K562 (cell line): ENCODE measurements at regions not wholly inside any gene's neighbourhood (a gene's known extent, or its start where the extent isn't known, plus 50 kb on each side); places are given as distances from the start of the nearest gene placed in this dataset.

ENCODE experiments used
- BRD4 ChIP-seq: fragments of 200-600 bp; sonication (generic); IDR thresholded peaks from 2 replicates; pipeline ENCODE4 v1.6.1; 2017; ENCODE audit warnings: inconsistent platforms
- CHD7 ChIP-seq: fragments of 200-600 bp; sonication (generic); IDR thresholded peaks from one replicate; pipeline ENCODE4 v1.6.1; 2012; ENCODE audit warnings: mild to moderate bottlenecking, low read depth, low read length, inconsistent platforms
- ETV6 ChIP-seq, 3 experiments: fragments of 150-350 bp in 1 of 3; sonication (generic) in 1 of 3; formaldehyde crosslinking in 1 of 3; IDR thresholded peaks; 2 replicates each; pipeline versions ENCODE4 v1.6.1 to v1.8.0; 2014 to 2022; ENCODE audit warnings: borderline replicate concordance in 2 of 3, low read depth in 2 of 3, antibody characterized with exemption in 1 of 3, low read length in 1 of 3, mild to moderate bottlenecking in 1 of 3, missing genetic modification reagents in 1 of 3
- MIER1 ChIP-seq: fragments of 450-650 bp; IDR thresholded peaks from 2 replicates; pipeline ENCODE4 v1.6.1; 2016; ENCODE audit warnings: antibody characterized with exemption, mild to moderate bottlenecking, low read depth
- PPARD ChIP-seq: fragments of 250-450 bp; sonication (Bioruptor Pico); IDR thresholded peaks from 2 replicates; pipeline ENCODE4 v1.8.0; 2022; ENCODE audit warnings: inconsistent platforms, mild to moderate bottlenecking, moderate library complexity
- TBP ChIP-seq: optimal IDR thresholded peaks from 2 replicates; pipeline ENCODE3; 2011; ENCODE audit warnings: low read depth, low read length, improper control_type of control experiment
- ZFP30 ChIP-seq: fragments of 250-450 bp; sonication (Bioruptor Pico); IDR thresholded peaks from 2 replicates; pipeline ENCODE4 v1.8.0; 2022; ENCODE audit warnings: moderate library complexity, mild to moderate bottlenecking, inconsistent platforms, borderline replicate concordance
- ZFX ChIP-seq: sonication (generic); formaldehyde crosslinking; IDR thresholded peaks from 2 replicates; pipeline ENCODE4 v1.8.0; 2022; ENCODE audit warnings: mild to moderate bottlenecking, missing genetic modification reagents, moderate library complexity
- ZNF134 ChIP-seq: fragments of 250-450 bp; sonication (Bioruptor Pico); conservative IDR thresholded peaks from 2 replicates; pipeline ENCODE4 v1.4.0; 2020
- ZZZ3 ChIP-seq: fragments of 450-650 bp; IDR thresholded peaks from 2 replicates; pipeline ENCODE4 v1.6.1; 2016; ENCODE audit warnings: antibody characterized with exemption, mild to moderate bottlenecking, moderate library complexity
- TF ChIP-seq, protein P1 (sequence below): fragments of 250-450 bp; sonication (Bioruptor Pico); IDR thresholded peaks from 2 replicates; pipeline ENCODE4 v1.5.1; 2021; ENCODE audit warnings: mild to moderate bottlenecking

DNA sequence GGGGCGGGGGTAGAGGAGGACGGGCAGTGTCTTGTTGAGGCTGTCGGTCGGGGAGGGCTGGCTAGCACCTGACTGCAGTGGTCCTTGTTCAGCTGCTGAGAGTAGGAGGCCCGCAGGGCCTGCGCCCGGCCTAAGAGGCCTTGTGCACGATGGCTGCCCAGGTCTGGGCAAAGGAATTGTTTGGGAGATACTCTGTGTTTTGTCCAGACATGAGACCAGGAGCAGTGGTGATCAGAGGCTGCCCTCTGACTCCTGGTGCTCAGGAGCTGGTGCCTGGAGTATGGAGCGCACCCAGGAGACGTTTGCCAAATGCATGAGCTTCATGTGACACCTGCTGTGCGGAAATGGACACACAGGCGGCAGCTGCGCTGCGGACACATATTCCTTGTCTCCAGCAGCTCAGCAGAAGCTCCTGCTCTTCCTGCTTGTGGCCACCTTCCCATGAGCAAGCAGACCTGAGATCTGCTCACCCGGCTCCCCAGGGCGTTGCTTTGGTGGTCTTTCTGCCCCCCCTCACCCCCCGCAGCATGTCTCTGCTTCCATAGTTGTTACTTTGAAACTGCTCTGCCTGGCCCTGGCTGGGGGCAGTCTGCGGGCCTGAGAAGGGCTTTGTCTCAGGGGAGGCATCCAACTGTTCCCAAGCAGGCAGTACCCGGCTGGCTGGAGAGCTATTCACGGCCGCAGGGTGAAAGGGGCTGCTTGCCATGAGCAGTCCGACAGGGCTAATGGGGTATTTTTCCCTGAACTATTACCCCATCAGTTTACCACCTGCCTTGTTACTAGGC lies 163.9 kb downstream of the TEX29 start (continued):
- TF ChIP-seq CHD7: no peak
- TF ChIP-seq ZFP30 (CRISPR knock-in tag): no peak
- no peak for TF ChIP-seq MIER1
- TF ChIP-seq ZZZ3: no peak
- TF ChIP-seq, protein P1, sequence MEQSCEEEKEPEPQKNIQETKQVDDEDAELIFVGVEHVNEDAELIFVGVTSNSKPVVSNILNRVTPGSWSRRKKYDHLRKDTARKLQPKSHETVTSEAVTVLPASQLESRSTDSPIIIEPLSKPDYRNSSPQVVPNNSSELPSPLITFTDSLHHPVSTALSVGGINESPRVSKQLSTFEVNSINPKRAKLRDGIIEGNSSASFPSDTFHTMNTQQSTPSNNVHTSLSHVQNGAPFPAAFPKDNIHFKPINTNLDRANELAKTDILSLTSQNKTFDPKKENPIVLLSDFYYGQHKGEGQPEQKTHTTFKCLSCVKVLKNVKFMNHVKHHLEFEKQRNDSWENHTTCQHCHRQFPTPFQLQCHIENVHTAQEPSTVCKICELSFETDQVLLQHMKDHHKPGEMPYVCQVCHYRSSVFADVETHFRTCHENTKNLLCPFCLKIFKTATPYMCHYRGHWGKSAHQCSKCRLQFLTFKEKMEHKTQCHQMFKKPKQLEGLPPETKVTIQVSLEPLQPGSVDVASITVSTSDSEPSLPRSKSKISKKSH (CRISPR knock-in tag): no peak
- no peak for TF ChIP-seq BRD4
- TF ChIP-seq ETV6 (IDR thresholded peaks at IDR 0.05; ENCODE audit: borderline replicate concordance in 1 of 2, low read depth in 2 of 2, low read length in 1 of 2): no peak
- TF ChIP-seq ETV6 (CRISPR knock-in tag; IDR thresholded peaks at IDR 0.05; ENCODE audit: borderline replicate concordance): no peak
- no peak for TF ChIP-seq ZNF134 (CRISPR knock-in tag)
- TF ChIP-seq ZFX (CRISPR knock-in tag): no peak
- TF ChIP-seq PPARD (CRISPR knock-in tag): no peak
- TF ChIP-seq TBP: no peak
